ENCODE measurements at regions not wholly inside any gene's neighbourhood (a gene's known extent, or its start where the extent isn't known, plus 50 kb on each side); places are given as distances from the start of the nearest gene placed in this dataset.

DNA sequence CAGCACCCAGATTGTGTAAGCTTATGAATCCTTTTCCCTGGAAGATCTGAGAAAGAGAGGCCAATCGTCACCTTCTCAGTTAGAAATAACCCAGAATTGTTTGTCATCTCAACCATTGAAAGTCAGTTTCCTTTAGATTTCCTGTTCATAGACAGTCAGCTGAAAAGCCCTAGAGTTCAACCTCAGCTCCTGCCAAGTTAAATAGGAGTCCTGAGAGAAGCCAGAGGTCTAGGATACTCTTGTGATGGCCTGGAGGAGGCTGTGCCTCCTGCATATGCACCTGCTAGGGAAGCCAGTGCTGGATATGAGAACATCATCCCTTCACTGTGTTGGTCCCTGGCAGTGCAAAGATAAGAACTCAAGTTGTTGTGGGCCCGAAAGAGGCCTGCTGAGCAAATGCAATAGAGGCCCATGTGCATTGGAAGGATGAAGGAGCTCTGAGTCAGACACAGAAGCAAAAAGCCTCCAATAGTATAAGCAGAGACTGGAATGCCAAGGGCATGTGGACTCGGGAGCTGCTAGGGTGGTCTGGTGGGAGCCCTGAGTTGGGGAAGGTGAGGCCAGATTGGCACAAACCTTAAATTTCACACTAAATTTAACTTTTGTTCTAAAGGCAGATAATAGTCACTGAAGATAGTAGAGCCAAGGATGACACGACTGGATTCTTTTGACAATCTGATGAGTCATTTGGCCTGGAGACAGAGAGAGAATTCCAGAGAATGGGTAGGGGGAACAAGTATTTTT, 520.9 kb upstream of the CDH5 start:
- no peak for TF ChIP-seq TCF12 (IDR thresholded peaks at IDR 0.05; ENCODE audit: low read depth)
- TF ChIP-seq NFIC (IDR thresholded peaks at IDR 0.05) = no peak
- no peak for TF ChIP-seq EP300 (IDR thresholded peaks at IDR 0.05; ENCODE audit: borderline replicate concordance)
- TF ChIP-seq, protein P1, sequence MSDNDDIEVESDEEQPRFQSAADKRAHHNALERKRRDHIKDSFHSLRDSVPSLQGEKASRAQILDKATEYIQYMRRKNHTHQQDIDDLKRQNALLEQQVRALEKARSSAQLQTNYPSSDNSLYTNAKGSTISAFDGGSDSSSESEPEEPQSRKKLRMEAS (IDR thresholded peaks at IDR 0.05) = no peak
- TF ChIP-seq EGR1 (IDR thresholded peaks at IDR 0.05) = no peak

All from Ishikawa (cell line).